ENCODE measurements at regions not wholly inside any gene's neighbourhood (a gene's known extent, or its start where the extent isn't known, plus 50 kb on each side); places are given as distances from the start of the nearest gene placed in this dataset.

DNA sequence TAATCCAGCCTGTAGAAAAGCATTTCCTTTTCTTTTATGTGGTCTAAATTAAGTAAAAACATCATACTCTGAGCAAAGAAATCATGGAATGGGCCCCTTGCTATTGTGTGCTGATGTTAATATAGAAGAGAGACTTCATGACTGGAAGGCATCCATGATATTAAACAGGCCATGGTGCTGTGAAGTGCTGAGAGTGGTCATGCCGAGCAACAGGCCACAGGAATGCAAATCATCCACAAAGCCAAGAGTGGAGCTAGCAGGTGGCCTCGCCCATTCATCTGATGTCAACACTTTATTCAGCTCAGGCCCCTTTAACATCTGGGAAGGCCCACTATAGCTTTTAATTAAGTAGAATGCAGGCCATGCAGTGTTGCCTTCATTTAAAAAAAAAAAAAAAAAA is 115.2 kb upstream of the HMGCLL1 start:
- Histone ChIP-seq H3K4me3 (no peak overlapping the region), H3K9me3 (no peaks in the 10 kb centered on the region), H3K4me1 (peaks cover 9% of the 10 kb centered on the region; the same call in 2 of the 3 replicates), H3K27ac (no peak overlapping the region), H3K4me2 (no peak overlapping the region)
- TF ChIP-seq ZFP36 (IDR thresholded peaks at IDR 0.05; ENCODE audit: borderline replicate concordance, partially characterized antibody): no peak
- TF ChIP-seq RFX5 (IDR thresholded peaks at IDR 0.05): no peak
- no peak for TF ChIP-seq HOXB13 (CRISPR knock-in tag; IDR thresholded peaks at IDR 0.05; ENCODE audit: low read depth)
- TF ChIP-seq ZC3H11A (IDR thresholded peaks at IDR 0.05): no peak
- TF ChIP-seq, protein P1, sequence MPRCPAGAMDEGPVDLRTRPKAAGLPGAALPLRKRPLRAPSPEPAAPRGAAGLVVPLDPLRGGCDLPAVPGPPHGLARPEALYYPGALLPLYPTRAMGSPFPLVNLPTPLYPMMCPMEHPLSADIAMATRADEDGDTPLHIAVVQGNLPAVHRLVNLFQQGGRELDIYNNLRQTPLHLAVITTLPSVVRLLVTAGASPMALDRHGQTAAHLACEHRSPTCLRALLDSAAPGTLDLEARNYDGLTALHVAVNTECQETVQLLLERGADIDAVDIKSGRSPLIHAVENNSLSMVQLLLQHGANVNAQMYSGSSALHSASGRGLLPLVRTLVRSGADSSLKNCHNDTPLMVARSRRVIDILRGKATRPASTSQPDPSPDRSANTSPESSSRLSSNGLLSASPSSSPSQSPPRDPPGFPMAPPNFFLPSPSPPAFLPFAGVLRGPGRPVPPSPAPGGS (IDR thresholded peaks at IDR 0.05): no peak
- TF ChIP-seq RAD21 (conservative IDR thresholded peaks at IDR 0.05 in 1 of 2, IDR thresholded peaks at IDR 0.05 in 1 of 2): no peak
- no peak for TF ChIP-seq POLR2A (IDR thresholded peaks at IDR 0.05; ENCODE audit: low read length)
- no peak for TF ChIP-seq HMGXB4 (CRISPR knock-in tag; IDR thresholded peaks at IDR 0.05; ENCODE audit: borderline replicate concordance)
- no peak for TF ChIP-seq NR3C1 (IDR thresholded peaks at IDR 0.05)
- TF ChIP-seq CBX8 (IDR thresholded peaks at IDR 0.05): no peak
- no peak for FAIRE-seq
- DNase-seq (ENCODE audit: low read depth in 1 of 2, low spot score in 1 of 2): peak in 1 of 2 experiments; percentile 4
- no peak for ATAC-seq
- CTCF ChIA-PET: no interaction called here
- POLR2A ChIA-PET: no interaction called here
- 39% methylated on average over 2 of the region's 2 CpGs for WGBS (ENCODE audit: missing lambda C conversion rate)

DNA sequence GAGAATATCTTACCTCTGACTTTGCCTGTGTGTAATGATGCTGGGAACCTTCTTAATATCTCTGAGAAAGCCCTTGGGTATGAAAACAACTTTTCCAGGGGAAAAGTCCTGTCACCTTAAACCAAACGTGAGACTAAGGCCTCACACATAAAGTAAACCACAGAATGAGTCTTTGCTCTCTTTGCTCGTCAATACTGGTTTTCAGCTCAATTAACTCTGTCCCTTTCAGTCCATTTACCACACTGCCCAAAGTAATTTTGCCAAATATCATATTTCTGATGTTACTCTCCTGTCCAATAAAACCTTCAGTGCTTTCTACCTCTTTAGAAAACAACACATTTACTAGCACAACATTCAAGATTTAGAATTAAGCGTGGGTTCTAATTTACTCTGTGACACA is 100.5 kb upstream of the HMGCLL1 start:
- CTCF ChIA-PET: interaction anchor here (0.5 kb wide), 1 partner anchor 613 kb away, joined by 5 read pairs; no protein-coding TSS in a partner anchor
- TF ChIP-seq MAX (IDR thresholded peaks at IDR 0.05): no peak
- TF ChIP-seq NPAS2 (CRISPR knock-in tag; IDR thresholded peaks at IDR 0.05; ENCODE audit: borderline replicate concordance): no peak
- TF ChIP-seq RARB (CRISPR knock-in tag; IDR thresholded peaks at IDR 0.05): no peak
- no peak for TF ChIP-seq EP300 (IDR thresholded peaks at IDR 0.05)
- TF ChIP-seq CEBPB (IDR thresholded peaks at IDR 0.05): no peak
- TF ChIP-seq, protein P2, sequence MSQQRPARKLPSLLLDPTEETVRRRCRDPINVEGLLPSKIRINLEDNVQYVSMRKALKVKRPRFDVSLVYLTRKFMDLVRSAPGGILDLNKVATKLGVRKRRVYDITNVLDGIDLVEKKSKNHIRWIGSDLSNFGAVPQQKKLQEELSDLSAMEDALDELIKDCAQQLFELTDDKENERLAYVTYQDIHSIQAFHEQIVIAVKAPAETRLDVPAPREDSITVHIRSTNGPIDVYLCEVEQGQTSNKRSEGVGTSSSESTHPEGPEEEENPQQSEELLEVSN (IDR thresholded peaks at IDR 0.05; ENCODE audit: borderline replicate concordance, low read depth): no peak
- no peak for TF ChIP-seq NFE2L2 (conservative IDR thresholded peaks at IDR 0.05; ENCODE audit: low read length)
- TF ChIP-seq FOSL2 (IDR thresholded peaks at IDR 0.05): no peak
- no peak for TF ChIP-seq FOSL2 (CRISPR knock-in tag; IDR thresholded peaks at IDR 0.05)
- TF ChIP-seq RCOR1 (IDR thresholded peaks at IDR 0.05; ENCODE audit: low read depth, low read length): no peak
- no peak for TF ChIP-seq TP53 (CRISPR knock-in tag; IDR thresholded peaks at IDR 0.05)
- no peak for TF ChIP-seq PBX3 (IDR thresholded peaks at IDR 0.05)
- TF ChIP-seq JUN (IDR thresholded peaks at IDR 0.05): no peak
- no peak for TF ChIP-seq FOSB (CRISPR knock-in tag; IDR thresholded peaks at IDR 0.05)
- TF ChIP-seq, protein P3, sequence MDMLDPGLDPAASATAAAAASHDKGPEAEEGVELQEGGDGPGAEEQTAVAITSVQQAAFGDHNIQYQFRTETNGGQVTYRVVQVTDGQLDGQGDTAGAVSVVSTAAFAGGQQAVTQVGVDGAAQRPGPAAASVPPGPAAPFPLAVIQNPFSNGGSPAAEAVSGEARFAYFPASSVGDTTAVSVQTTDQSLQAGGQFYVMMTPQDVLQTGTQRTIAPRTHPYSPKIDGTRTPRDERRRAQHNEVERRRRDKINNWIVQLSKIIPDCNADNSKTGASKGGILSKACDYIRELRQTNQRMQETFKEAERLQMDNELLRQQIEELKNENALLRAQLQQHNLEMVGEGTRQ (IDR thresholded peaks at IDR 0.05): no peak
- TF ChIP-seq FOXS1 (CRISPR knock-in tag; IDR thresholded peaks at IDR 0.05): no peak
- no peak for TF ChIP-seq ZFP36 (IDR thresholded peaks at IDR 0.05; ENCODE audit: borderline replicate concordance, partially characterized antibody)
- TF ChIP-seq, protein P1 (IDR thresholded peaks at IDR 0.05): no peak
- Histone ChIP-seq H3K4me1 (no peaks in the 10 kb centered on the region), H3K4me3 (no peak overlapping the region), H3K9me3 (no peaks in the 10 kb centered on the region), H3K4me2 (no peak overlapping the region), H3K27ac (no peak overlapping the region)
- 68% methylated on average over 3 of the region's 3 CpGs for WGBS (ENCODE audit: missing lambda C conversion rate)
- POLR2A ChIA-PET: no interaction called here
- ATAC-seq (no peak), FAIRE-seq (no peak), DNase-seq (ENCODE audit: low read depth in 1 of 2, low spot score in 1 of 2) (no peak)
